Heart left ventricle (tissue), 13 donors: ENCODE measurements at regions not wholly inside any gene's neighbourhood (a gene's known extent, or its start where the extent isn't known, plus 50 kb on each side); places are given as distances from the start of the nearest gene placed in this dataset.
"Not testable (repeated sequence)": the region's sequence is repeated elsewhere in the genome, so short reads cannot be mapped to it uniquely, and the experiment has no call there.

ENCODE experiments used
- POLR2A ChIP-seq, 2 donors: fragments of 450-650 bp; IDR thresholded peaks; one replicate each; pipeline ENCODE4 v1.6.1; 2017; ENCODE audit warnings: antibody characterized with exemption in 2 of 2, mild to moderate bottlenecking in 2 of 2, moderate library complexity in 2 of 2
- TF ChIP-seq, protein P1 (sequence below), 12 donors: fragments of 200-600 bp; sonication (generic) in 4 of 12; IDR thresholded peaks; one replicate each; pipeline versions ENCODE4 v1.5.0 to v1.8.0; 2018 to 2022; ENCODE audit warnings: antibody characterized with exemption in 12 of 12, mild to moderate bottlenecking in 5 of 12
- donor health status: ischemic (EF 13 %, LVEDD 7.1; RV severe dilation, severe dysfunction).
- donor health status: DM: no; HTN: yes; CAD: no.
- donor health status: DM: no; HTN: no; CAD: no.
- donor health status: ischemic (EF 25% LVEDD 6.9; RV normal size, moderate dysfunction).
- donor health status: ischemic (EF 25% LVEDD 5.7; RV mildly dilated, moderate dysfunction).
- donor health status: ischemic (EF 35%, LVEDD 5.7; RV mildly dilated, moderate dysfunction).
- donor health status: nonischemic (EF 11% LVEDD 7.7; RV severe dilation, severe dysfunction).
- donor health status: DM: yes; HTN: yes; CAD: no.
- donor health status: PGD.
- donor health status: ischemic (EF 29% LVEDD 5.4; RV normal size, mild dysfunction).
- donor health status: nonischemic (EF 23%, LVEDD 6.1; RV moderate dilation, normal function).

DNA sequence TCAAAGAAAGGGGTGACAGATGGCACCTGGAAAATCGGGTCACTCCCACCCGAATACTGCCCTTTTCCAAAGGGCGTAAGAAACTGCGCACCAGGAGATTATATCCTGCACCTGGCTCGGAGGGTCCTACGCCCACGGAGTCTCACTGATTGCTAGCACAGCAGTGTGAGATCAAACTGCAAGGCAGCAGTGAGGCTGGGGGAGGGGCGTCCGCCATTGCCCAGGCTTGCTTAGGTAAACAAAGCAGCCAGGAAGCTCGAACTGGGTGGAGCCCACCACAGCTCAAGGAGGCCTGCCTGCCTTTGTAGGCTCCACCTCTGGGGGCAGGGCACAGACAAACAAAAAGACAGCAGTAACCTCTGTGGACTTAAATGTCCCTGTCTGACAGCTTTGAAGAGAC, 166.0 kb downstream of the JRKL start:
- TF ChIP-seq, protein P1, sequence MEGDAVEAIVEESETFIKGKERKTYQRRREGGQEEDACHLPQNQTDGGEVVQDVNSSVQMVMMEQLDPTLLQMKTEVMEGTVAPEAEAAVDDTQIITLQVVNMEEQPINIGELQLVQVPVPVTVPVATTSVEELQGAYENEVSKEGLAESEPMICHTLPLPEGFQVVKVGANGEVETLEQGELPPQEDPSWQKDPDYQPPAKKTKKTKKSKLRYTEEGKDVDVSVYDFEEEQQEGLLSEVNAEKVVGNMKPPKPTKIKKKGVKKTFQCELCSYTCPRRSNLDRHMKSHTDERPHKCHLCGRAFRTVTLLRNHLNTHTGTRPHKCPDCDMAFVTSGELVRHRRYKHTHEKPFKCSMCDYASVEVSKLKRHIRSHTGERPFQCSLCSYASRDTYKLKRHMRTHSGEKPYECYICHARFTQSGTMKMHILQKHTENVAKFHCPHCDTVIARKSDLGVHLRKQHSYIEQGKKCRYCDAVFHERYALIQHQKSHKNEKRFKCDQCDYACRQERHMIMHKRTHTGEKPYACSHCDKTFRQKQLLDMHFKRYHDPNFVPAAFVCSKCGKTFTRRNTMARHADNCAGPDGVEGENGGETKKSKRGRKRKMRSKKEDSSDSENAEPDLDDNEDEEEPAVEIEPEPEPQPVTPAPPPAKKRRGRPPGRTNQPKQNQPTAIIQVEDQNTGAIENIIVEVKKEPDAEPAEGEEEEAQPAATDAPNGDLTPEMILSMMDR (IDR thresholded peaks at IDR 0.05), result not testable (repeated sequence)
- not testable (repeated sequence) for TF ChIP-seq POLR2A (IDR thresholded peaks at IDR 0.05)
